ENCODE measurements at regions not wholly inside any gene's neighbourhood (a gene's known extent, or its start where the extent isn't known, plus 50 kb on each side); places are given as distances from the start of the nearest gene placed in this dataset.
"Not testable (repeated sequence)": the region's sequence is repeated elsewhere in the genome, so short reads cannot be mapped to it uniquely, and the experiment has no call there.

DNA sequence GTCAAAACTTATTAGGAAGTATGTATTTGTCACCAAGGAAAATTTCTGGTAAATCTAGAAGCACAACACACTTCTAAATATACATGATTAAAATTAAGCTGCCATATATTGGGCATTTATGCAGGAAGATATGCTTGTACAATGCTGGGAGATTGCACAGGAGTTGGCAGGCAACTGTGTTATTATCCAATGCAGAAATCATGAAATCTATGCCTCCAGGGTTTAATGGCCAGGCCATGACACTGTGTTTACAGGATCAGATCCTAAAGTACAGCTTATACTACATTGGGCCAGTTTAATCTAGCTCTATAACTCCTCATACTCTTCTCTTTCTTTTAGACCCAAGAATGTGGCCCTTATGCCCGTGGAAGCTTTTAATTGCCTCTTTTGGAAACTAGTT, 391.4 kb upstream of the DPH6 start:
- no peak for DNase-seq

DNA sequence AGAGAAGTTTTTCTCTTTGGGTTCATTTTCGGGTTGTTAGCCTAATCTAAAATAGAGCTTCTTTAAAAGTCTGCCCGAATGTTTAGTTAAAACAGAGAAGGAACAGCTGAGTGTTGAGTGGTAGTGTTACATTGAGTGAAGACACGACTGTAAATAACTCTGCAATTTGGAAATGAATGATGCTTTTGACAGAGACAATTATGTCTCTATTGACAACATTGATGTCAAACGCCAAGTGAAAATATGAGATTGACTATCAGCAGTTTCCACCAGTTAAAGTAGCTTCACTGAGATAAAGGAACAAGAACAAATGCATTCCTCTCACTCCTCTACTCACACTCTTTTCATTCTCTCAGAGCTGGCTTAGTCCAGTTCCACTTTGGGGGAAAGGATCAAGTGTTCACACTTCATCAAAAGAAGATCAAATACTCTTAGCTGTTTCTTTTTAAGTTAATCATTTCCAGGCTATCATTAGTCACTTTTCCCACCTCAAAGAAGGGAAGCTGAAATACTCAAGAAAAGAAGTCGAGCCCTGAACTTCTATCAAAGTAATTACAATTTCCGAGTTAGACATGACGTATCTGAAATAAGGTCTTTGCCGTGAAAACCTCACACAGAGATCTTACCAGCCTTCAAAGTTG, 399.1 kb upstream of the DPH6 start:
- no peak for DNase-seq

DNA sequence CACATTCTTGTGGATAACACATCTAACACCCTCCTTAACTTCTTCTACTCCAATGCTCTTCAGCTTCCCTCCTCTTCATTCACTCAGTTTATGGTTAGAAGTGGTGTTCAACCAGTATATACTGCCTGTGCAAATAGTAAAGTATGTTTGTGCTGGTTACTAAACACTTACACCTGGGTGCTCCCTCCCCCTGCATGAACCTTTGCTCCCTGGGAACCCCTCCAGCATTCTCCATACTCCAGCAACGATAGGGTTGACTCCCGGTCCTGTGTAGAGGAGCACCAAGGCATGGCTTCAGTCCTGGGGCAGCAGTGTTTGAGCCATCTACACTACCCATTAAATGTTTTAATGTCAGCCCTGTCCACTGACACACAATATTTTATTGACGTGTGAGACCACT, 407.5 kb upstream of the DPH6 start:
- DNase-seq, result no peak

DNA sequence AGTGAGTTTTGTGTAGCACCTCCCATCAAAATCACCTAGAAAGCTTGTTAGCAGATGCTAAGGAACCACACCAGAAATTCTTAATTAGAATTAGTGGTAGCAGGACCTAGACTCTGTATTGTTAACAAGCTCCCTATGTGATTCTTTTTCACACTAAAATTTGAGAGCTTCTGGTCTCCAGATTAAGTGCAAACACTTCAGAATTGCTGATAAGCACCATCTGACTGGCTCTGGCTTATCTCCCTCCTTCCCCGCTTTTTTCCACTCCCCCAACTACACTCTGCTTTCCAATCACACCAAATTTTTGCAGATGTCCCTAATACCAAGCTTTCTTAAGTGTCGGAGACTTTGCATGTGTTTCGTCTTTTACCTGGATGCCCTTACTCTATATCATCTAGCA, 410.1 kb upstream of the DPH6 start:
- DNase-seq, result no peak

DNA sequence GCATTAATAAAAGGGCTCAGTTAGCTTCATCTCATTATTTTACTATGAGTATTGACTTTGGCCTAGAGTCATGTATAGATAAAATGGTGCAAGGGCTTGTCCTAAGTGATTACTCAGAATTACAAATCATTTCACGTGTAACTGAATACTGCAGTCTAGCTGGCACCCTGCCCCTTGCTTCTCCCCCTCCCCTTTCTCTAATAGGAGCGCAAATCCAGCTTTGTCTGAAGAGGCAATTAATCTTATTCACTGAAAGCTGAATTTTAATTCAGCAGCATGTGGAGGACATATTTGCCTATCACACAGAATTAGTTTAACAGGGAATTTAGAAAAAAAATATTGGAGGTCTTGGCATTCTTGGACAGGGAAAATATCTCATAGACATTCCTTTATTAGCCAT, 412.1 kb upstream of the DPH6 start:
- peak; percentile 60 for DNase-seq

DNA sequence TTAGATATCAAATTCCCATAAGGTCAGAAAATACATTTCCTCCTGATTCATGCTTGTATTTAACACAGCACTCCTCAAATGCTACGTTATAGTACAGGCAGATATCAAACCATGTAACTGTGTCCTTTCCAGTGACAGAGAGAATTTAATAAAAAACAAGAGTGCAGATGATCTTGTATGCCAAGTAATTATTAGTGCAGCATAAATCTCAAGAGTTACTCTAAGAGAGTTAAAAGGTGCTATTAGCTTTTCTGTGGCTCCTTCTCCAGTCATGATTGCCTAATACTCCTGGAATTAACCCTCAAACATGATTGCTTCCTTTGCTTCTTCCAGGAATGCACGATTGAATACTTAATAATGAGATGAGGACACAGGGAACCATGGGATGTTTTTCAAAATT, 413.0 kb upstream of the DPH6 start:
- no peak for DNase-seq

DNA sequence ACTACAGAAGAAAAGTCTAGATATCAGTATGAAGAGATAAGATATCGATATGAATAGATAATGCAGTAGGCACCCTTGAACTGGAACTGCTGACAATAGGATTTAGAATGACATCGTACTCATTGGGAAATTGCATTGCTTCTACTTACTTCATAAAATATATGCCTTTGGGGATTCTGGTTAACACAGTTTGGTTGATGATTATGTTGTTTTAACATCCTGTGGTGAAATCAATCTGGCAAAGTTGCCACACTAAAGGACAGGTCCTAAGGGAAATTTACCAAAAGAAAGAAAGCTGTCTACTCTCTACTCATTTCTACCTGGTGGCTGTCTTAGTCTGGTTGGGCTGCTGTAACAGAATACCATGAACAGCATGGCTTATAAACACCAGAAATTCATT, 417.4 kb upstream of the DPH6 start:
- no peak for DNase-seq

DNA sequence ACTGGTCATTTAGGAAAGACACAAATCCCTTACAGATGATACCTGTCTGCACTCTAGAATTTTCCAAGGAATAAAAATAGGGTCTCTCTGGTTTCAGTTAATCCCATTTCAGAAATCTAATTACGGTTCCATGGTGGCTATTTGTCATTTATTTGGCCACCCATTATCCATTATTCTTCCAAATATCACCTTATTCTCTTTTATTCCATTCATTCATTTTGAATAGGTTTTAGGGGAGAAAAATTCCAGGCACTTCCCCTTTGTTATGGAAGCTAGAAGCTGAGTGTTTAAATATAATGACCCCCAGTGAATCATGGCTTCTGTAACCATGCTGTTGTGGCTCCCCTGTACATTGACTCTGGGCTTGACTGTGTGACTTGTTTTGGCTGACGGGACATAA, 420.8 kb upstream of the DPH6 start:
- DNase-seq, result no peak

DNA sequence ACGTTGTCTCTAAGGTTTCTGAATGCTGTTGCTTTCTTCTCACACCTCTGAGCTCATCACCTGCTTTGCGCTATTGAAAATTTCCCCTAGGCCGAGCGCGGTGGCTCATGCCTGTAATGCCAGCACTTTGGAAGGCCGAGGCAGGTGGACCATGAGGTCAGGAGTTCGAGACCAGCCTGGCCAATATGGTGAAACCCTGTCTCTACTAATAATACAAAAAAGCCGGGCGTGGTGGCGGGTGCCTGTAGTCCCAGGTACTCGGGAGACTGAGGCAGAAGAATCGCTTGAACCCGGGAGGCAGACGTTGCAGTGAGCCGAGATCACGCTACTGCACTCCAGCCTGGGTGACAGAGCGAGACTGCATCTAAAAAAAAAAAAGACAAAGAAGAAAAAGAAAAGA, 422.0 kb upstream of the DPH6 start:
- DNase-seq, result not testable (repeated sequence)

DNA sequence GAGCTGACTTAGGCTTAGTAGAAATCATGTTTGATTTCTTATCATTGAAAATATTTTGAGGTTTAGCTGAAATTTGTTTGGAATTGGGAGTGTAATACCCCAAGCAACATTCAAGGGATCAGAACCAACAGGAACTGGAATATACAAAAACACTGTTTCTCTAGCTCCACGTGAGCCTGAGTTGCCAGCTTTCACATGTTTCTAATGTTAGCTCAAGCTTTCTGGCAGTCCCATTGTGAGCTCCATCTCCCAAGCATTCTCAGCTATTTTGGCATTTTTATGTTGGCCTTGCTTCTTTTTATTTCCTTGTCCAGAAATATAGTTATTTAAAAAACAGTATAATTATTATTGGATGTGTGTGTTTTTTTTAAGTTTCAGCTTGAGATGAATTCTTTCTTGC, 427.1 kb upstream of the DPH6 start:
- DNase-seq, result no peak

DNA sequence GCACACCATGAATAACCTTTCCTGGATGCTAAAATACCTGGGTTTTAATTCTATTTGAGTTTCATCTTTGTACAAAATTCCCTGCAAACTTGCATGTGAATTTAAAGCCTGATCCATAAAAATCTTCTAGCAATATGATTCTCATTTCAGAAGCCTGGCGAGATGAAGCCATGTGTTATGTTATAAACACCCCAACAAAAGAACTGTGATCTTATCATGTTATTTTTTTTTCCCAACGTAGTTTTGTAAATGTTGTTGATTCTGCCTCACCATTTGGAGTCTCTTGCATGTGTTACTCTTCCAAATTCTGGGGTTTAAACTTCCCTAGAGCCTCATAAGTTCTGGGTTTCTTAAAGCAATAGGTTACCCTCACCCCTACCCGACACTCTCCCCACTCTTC, 428.1 kb upstream of the DPH6 start:
- no peak for DNase-seq

DNA sequence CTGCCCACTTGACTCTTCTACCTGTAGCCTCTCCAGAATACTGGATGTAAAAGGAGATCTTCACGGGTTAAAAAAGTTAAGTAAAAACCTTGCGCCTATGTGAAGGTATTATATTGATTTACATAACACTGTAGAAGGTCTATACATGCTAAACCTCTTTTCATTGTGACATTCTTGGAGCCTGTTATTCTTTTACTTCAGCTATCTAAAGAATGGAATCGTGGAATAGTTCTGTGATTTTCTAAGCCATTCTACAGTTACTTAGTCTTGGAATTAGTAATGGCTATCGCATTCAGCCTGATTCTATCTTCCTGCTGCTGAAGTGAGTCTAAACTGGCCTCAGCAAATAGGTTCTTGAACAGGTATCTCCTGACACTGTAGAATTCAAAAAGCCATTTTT, 430.0 kb upstream of the DPH6 start:
- DNase-seq, result no peak

DNA sequence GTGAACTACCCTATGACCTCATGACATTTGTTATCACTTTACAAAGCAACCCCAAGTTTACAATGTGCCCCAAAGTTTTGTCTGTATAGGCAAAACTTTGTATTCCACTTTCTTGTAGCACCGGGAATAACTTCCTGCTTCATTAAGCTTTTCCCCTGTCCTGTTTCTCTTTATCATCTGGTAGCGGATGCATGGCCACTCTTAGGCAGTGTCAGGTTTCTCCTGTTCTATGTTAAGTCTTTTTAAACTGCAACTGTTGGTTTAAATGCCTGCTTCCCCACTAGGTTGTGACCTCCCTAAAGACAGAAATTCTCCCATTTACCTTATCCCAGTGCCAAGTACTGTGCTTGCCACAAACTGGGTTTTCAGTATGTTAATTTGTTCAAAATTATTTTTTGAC, 433.6 kb upstream of the DPH6 start:
- DNase-seq, result no peak

DNA sequence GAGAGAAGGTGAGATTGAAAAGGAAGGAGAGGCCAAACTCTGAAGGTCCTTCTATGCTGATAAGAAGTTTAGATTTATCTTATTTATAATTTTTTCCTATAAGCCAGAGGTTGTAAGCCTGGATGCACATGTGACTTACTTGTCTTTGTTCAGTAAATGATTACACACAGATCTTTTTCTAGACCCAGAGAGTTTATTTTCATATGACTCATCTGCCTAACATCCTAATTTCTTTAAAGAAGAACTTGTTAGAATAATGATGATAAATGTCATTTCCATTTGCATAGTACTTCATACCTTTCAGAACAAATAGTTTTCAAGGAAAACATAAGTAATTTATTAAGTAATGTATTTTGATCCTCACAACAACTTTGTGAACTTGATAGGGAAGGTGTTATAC, 434.8 kb upstream of the DPH6 start:
- DNase-seq, result no peak

DNA sequence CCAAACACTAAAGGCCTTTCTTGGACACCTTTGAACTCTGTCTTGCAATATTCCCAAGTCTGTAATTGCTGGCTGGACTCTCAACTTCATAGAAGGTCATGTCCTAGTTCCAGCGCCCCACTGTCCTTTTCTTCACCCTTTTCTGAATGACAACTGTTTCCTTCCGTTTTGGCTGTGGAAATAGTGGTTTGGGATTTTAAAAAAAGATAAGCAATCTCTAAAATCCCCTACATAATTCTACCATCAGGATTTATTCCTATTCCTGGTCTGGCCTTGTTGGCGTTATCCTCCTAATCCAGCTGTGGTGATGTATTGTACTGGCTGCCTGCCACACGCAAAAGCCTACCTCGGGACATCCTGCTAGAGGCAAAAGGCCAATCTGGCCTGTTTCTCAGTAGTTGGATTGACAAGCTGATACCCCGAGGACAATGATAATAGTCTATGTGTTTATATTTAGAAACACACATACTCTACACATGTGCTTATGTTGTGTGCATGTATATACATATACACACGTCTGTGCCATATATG, 440.3 kb upstream of the DPH6 start:
- DNase-seq, result no peak

DNA sequence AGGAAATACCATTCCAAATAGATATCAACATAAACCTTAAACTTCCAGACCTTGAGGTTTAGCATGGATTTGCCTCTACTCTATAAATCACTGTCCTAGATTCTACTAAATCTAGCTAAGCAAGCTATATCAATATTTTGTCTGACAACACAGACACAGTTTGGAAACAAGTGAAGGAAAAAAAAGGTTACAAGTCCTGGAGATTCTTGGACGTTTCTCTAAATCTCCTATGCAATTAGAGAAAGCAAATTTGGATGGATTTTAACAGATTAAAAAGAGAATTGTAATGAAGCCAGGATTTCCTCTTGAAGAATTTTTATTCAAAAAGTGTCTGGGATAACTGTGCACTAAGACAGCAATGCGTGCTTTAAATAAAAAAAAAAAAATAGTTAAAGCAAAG, 441.1 kb upstream of the DPH6 start:
- DNase-seq, result no peak

DNA sequence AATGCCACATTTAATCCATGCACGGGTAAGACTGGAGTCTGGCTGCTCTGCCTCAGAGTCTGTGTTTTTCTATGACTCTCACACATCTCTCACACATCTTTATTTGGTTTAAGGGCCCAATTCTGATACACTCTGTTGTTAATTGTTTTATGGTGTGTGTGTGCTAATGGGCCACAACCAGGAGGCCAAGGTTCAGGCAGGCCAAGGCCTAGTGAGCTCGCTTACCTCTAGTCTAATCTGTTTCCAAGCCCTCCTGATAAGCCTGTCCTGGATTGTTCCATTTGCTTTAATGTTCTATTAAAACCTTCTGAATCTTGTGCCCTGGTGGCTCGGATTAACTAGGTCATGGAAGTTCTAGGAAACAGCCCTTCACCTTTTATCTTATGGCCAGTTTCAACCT, 445.4 kb upstream of the DPH6 start:
- DNase-seq, result no peak

DNA sequence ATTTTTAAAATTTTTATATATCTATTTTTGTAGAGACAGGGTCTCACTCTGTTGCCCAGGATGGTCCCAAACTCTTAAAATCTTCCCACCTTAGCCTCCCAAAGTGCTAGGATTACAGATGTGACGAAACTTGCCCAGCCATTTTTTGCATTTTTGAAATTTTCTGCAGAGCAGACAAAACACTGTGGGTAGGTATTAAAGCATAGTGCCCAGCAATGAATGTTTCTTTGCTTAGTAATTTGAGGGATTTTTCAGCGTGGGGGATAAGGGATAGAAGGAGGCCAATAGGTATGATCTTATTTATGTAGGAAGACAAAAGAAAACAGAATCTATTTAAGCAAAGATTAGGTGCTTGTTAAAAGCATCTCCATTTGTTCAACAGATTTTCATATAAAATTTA, 446.8 kb upstream of the DPH6 start:
- DNase-seq, result no peak

DNA sequence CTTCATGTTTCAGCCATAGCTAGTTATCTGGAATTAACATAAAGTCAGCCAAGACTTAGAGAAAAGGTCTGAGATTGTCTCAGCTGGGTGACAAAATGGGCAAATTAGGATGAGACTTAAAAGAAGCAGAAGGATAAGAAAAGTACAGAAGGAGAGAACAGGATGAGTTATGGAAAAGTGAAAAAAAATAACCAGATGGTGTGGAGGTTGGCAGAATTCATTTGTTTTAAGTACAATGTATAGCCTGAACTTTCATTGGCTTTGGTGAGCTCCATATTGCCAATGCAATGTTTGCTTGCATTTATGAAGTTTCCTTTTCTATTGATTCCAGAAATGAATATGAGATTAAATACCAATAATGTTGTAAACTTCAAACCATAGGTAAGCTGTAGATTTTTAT, 447.2 kb upstream of the DPH6 start:
- DNase-seq, result no peak

DNA sequence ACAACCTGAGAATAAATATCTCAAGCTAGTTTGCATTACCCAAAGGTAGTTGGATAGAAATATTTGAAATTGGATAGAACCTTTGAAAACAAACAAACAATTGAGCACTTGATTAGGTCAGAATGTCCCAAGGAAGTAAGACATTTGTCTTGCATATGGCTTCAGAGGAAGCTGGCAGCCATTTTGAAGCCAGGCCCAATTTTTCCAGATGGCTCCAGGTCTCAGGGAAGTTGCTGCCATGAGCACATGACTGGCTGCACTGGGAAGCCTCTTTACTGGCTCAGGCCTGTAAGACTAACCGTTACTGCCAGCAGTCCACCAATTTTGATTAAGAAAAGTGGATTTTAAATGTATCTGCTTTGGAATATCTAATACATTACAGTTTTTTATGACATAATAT, 448.9 kb upstream of the DPH6 start:
- no peak for DNase-seq

DNA sequence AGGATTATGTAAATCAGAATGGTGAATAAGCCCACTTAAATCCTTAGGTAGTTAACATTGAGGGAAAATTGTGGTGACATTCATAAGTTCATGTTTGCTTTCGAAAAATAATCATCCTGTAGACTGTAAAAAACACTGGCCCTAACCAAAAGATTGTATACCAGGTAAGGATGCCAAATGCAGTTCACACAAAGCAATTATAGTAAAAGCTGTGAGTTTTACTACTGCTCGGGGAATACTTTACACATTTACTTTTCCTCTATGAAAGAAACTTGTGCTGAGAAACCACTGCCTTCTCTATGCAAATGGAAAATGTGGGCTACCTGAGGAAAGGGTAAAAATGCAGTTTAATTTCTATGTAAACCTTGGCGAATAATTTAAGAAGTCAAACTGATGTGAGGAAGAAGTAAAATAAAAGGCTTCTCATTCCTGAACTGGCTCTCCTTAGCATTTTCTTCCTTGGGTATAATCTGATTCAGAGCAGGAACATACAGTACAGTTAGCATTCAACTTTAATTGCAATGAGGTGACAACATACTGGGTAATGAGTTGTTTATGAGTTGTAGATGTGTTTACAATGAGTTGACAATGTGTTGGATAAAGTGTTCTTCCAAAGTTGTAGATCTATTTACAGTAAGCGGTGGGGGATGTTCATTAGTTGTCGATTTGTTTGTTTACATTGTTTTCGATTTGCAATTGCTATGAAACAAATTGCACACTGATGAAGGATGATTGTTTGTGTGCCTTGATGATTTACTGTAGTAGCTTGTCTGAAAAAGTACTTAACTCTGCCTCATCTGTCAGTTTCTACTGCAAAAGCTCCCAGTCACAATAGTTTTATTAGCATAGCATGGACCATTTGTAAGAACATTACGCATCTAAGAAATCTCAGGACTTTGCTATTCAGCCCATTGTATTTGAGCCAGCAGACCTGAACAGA, 453.0 kb upstream of the DPH6 start:
- no peak for DNase-seq

DNA sequence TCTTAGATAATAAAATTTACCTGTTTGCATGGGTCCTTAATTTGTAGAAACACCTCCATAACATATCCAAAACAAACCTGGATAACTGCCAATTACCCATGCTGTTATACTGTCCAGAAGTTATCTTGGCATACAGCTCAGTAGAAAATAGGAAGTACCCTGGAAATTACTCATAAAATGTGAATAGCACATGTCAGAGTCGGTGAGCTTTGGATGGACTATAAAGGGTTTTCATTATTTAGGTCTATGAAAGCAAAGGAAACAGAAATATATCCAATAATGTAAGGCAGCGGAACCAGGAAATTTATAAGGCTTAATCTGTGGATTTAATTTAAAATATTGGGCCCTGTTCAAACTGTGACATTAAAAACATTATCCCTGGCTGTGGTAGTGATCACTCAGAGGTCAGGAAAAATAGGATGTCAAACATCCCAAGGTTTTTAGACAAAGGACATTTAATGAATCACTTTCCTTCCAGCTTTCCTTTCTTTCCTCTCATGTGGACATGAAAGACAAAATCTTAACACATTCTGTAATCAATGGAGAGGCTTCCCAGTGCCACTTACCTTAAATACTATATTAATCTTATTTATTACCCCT, 459.0 kb upstream of the DPH6 start:
- no peak for DNase-seq

DNA sequence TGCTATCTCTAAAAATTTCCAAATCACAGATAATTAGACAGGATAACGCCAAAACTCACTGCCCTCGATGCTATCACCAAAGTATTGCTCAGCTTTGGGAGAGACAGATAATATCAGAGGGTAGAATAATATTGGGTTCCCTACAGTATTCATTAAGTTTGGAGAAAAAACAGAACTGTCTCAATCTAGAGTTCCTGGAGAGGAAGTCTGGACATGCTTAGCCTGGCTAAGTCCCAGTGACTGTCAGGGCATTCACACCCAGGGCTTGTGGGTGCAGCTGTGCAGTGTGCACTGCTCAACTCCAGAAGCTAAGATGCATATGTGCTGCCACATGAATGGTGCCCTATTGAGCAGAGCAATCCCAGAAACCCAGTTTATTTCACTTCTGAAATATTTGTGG, 459.6 kb upstream of the DPH6 start:
- DNase-seq, result no peak

DNA sequence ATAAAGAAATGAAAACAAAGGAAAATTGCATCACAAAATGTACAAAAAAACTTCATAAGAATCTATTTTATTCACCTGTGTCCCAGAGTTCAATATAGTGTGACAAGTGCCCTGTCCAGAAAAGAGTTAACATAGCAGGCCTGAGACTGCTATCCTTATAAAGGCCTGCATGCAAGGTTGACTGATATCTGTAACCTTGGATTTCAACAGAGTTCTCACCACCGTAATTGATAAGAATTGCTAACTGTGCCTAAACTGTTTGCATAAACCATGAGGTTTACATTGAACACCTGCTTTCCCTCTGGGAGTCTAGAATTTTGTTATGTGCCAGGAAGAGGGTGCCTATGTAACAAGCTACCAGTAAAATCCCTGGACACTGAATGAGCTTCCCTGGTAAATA, 461.7 kb upstream of the DPH6 start:
- DNase-seq, result no peak

All from DMS153 (cell line).